CD4-positive, alpha-beta memory T cell (primary cell): ENCODE measurements at regions not wholly inside any gene's neighbourhood (a gene's known extent, or its start where the extent isn't known, plus 50 kb on each side); places are given as distances from the start of the nearest gene placed in this dataset.
"Not testable (repeated sequence)": the region's sequence is repeated elsewhere in the genome, so short reads cannot be mapped to it uniquely, and the experiment has no call there.

ENCODE experiments used
- CTCF ChIA-PET: fragments of 350-600 bp; sonication (Branson Sonifier 250); formaldehyde crosslinking; loops from one replicate; lab custom pipeline; 2021; ENCODE audit warnings: inconsistent platforms; ENCODE audit not compliant: partially characterized antibody; lab: Charles Lee
- POLR2A ChIA-PET: fragments of 350-600 bp; sonication (Branson Sonifier 250); formaldehyde crosslinking; loops from one replicate; lab custom pipeline; 2021; ENCODE audit not compliant: partially characterized antibody; lab: Charles Lee
- DNase-seq, 5 donors: peaks; one replicate each; pipeline versions ENCODE4 v3.0.0 to v3.0.0-alpha.2; 2020 to 2022; ENCODE audit warnings: mixed read lengths in 1 of 5
- H3K27ac ChIP-seq: one replicate; pipeline ENCODE4 v1.7.0; 2013; ENCODE audit warnings: low read depth, low read length
- H3K27me3 ChIP-seq: 2 replicates; pipeline ENCODE4 v1.7.0; 2013; ENCODE audit warnings: mild to moderate bottlenecking, low read length, moderate library complexity; ENCODE audit not compliant: insufficient read depth
- H3K36me3 ChIP-seq: 2 replicates; pipeline ENCODE4 v1.7.0; 2013; ENCODE audit warnings: mild to moderate bottlenecking, low read length, moderate library complexity; ENCODE audit not compliant: insufficient read depth
- H3K4me1 ChIP-seq: 2 replicates; pipeline ENCODE4 v1.7.0; 2013; ENCODE audit warnings: mild to moderate bottlenecking, low read length, moderate library complexity; ENCODE audit not compliant: insufficient read depth
- H3K4me3 ChIP-seq, 2 donors: one replicate each; pipeline ENCODE4 v1.7.0; 2013; ENCODE audit warnings: low read length in 2 of 2, mild to moderate bottlenecking in 1 of 2
- H3K9me3 ChIP-seq, 2 donors: one replicate each; pipeline ENCODE4 v1.7.0; 2013; ENCODE audit warnings: low read length in 2 of 2, control low read depth in 1 of 2; ENCODE audit not compliant: control insufficient read depth in 1 of 2
- H3K27ac Mint-ChIP-seq, 7 donors: one replicate each; pipeline ENCODE4 v1.8.0; 2020 to 2021; ENCODE audit warnings: mixed read lengths in 7 of 7, mild to moderate bottlenecking in 6 of 7, inconsistent platforms in 3 of 7, moderate library complexity in 3 of 7
- H3K27me3 Mint-ChIP-seq, 2 donors: one replicate each; pipeline ENCODE4 v1.8.0; 2020 to 2021; ENCODE audit warnings: mixed read lengths in 2 of 2
- H3K36me3 Mint-ChIP-seq, 2 donors: one replicate each; pipeline ENCODE4 v1.8.0; 2020 to 2021; ENCODE audit warnings: mixed read lengths in 2 of 2, inconsistent platforms in 1 of 2, mild to moderate bottlenecking in 1 of 2
- H3K4me1 Mint-ChIP-seq, 4 donors: one replicate each; pipeline ENCODE4 v1.8.0; 2020 to 2021; ENCODE audit warnings: mixed read lengths in 4 of 4, mild to moderate bottlenecking in 1 of 4
- H3K4me3 Mint-ChIP-seq, 8 donors: one replicate each; pipeline ENCODE4 v1.8.0; 2020 to 2021; ENCODE audit warnings: mixed read lengths in 8 of 8, mild to moderate bottlenecking in 7 of 8, moderate library complexity in 6 of 8, inconsistent platforms in 3 of 8
- H3K9me3 Mint-ChIP-seq, 8 donors: one replicate each; pipeline ENCODE4 v1.8.0; 2020 to 2021; ENCODE audit warnings: mixed read lengths in 8 of 8, mild to moderate bottlenecking in 5 of 8, inconsistent platforms in 3 of 8, moderate library complexity in 1 of 8
- intact Hi-C: fragments of 100-400 bp; cut with micrococcal nuclease; formaldehyde crosslinking; loops from one replicate; pipeline ENCODE4 v1.15.1; 2023

DNA sequence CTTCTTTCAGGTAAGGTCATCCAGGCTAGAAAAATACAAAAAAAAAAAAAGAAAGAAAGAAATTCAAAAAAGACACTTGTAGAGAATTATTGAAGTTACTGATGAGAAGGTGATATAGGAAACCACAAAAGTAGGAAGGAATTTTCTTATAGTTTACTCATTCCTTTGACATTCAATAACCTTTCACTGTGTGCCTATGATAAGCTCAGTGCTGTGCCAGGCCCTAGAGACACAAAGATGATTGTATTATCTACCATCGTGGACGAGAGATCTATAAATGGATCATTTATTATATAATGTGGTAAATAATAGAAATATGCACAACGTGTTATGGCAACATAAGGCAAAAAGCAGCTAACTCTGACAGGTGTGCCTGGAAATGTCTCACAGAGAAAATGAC lies 109.6 kb upstream of the NGF start:
- DNase-seq = no peak
- ChIA-PET CTCF (interaction anchor here (1.0 kb wide), 1 partner anchor 310 kb away, joined by 3 read pairs; no protein-coding TSS in a partner anchor), POLR2A (no interaction called here)
- Histone ChIP-seq H3K27me3 (no peaks in the 10 kb centered on the region), H3K36me3 (no peaks in the 10 kb centered on the region), H3K27ac (no peak overlapping the region), H3K9me3 (no peaks in the 10 kb centered on the region), H3K4me3 (no peak overlapping the region), H3K4me1 (no peaks in the 10 kb centered on the region)
- Mint-ChIP-seq H3K27ac (no peak overlapping the region), H3K4me1 (no peaks in the 10 kb centered on the region), H3K4me3 (no peak overlapping the region), H3K36me3 (no peaks in the 10 kb centered on the region), H3K27me3 (peaks cover 6% of the 10 kb centered on the region in 2 donors), H3K9me3 (peaks cover 0 to 2% (median 0%) of the 10 kb centered on the region in 8 donors)
- intact Hi-C loops = no loop called here

DNA sequence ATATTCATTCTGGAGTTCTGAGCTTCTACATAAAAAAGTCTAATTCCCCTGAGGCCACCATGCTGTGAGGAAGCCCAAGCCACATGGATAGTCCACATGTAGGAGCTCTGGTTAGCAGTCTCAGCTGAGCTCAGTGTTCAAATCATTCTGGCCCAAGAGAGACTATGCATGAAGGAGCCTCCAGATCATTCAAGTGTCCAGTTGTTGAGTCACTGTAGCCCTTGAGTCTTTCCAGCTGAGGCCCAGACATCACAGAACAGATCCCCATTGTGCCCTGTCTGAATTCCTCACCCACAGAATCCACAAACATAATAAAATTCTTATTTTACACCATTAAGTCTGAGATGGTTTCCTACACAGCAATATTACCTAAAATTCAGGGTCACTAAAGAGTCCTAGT lies 107.0 kb upstream of the NGF start:
- H3K4me3 Mint-ChIP-seq = no peak overlapping the region
- ChIA-PET POLR2A (no interaction called here), CTCF (no interaction called here)
- Histone ChIP-seq H3K27ac (no peak overlapping the region), H3K9me3 (no peaks in the 10 kb centered on the region), H3K4me3 (no peak overlapping the region), H3K36me3 (no peaks in the 10 kb centered on the region), H3K4me1 (no peaks in the 10 kb centered on the region), H3K27me3 (no peaks in the 10 kb centered on the region)
- H3K9me3 Mint-ChIP-seq = peaks cover 0 to 1% (median under 1%) of the 10 kb centered on the region in 8 donors
- intact Hi-C loops = no loop called here
- H3K27ac Mint-ChIP-seq = no peak overlapping the region
- H3K27me3 Mint-ChIP-seq = peaks cover 7 to 9% of the 10 kb centered on the region in 2 donors
- no peaks in the 10 kb centered on the region for H3K36me3 Mint-ChIP-seq
- no peak for DNase-seq
- H3K4me1 Mint-ChIP-seq = no peaks in the 10 kb centered on the region

DNA sequence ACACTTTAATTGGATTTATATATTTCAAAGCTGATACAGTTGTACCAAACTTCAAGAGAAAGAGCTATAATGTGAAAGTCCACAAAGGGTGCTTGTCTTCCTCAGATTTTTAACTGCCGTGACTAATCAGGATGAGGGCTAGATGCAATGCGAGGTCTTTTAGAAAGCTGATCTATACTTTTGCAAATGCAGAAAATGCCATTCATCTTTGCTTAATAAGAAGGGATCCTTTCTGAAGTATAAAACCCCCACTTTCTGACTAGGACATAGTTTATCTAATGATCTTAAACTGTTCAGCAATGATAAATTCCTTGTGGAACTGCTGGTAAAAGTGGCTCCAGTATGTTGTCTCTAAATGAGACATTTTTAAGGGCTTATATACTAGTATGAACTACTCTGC lies 102.7 kb upstream of the NGF start:
- POLR2A ChIA-PET = no interaction called here
- H3K27me3 Mint-ChIP-seq = peaks cover 5 to 8% of the 10 kb centered on the region in 2 donors
- CTCF ChIA-PET = no interaction called here

DNA sequence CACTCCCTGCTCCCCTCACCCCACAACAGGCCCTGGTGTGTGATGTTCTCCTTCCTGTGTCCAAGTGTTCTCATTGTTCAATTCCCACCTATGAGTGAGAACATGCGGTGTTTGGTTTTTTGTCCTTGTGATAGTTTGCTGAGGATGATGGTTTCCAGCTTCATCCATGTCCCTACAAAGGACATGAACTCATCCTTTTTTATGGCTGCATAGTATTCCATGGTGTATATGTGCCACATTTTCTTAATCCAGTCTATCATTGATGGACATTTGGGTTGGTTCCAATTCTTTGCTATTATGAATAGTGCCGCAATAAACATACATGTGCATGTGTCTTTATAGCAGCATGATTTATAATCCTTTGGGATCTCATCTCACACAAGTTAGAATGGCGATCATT lies 101.5 kb upstream of the NGF start:
- intact Hi-C loops, H3K36me3 Mint-ChIP-seq, H3K27ac Mint-ChIP-seq, H3K36me3 ChIP-seq, CTCF ChIA-PET, POLR2A ChIA-PET, H3K4me1 ChIP-seq, H3K27ac ChIP-seq, H3K27me3 Mint-ChIP-seq, H3K4me1 Mint-ChIP-seq, H3K4me3 ChIP-seq, H3K9me3 ChIP-seq, H3K27me3 ChIP-seq, DNase-seq, H3K9me3 Mint-ChIP-seq, H3K4me3 Mint-ChIP-seq: not testable (repeated sequence)

More for the DNA sequence above, 102.7 kb upstream of the NGF start:
- no peaks in the 10 kb centered on the region for H3K36me3 ChIP-seq
- no peaks in the 10 kb centered on the region for H3K4me1 ChIP-seq
- H3K9me3 Mint-ChIP-seq = peaks cover 0 to 4% (median 3%) of the 10 kb centered on the region in 8 donors
- DNase-seq = no peak
- H3K9me3 ChIP-seq = no peaks in the 10 kb centered on the region
- no peaks in the 10 kb centered on the region for H3K27me3 ChIP-seq
- intact Hi-C loops = no loop called here
- H3K27ac ChIP-seq = no peak overlapping the region
- H3K4me3 ChIP-seq = no peak overlapping the region
- H3K4me1 Mint-ChIP-seq = no peaks in the 10 kb centered on the region
- H3K4me3 Mint-ChIP-seq = no peak overlapping the region
- H3K36me3 Mint-ChIP-seq = no peaks in the 10 kb centered on the region
- no peak overlapping the region for H3K27ac Mint-ChIP-seq

DNA sequence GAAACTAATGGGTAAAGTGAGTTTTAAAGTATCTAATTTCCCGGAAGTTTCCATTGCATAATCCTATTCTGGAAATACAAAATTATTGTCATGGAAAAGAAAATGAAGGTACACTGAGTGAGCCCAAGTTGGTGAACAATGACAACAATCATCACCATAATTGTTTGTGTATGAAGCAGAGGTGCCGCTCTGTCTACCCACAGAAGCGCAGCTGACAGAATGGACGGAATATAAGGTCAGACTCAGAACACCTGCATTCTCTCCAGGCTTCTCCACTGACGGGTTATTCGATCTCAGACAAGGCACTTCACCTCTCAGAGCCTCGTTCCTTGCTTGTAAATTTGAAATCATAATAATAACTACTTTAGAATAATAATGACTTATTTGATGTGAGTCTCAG lies 99.1 kb upstream of the NGF start:
- H3K4me1 ChIP-seq = no peaks in the 10 kb centered on the region
- no peak for DNase-seq
- H3K36me3 ChIP-seq = no peaks in the 10 kb centered on the region
- Mint-ChIP-seq H3K36me3 (no peaks in the 10 kb centered on the region), H3K4me3 (no peak overlapping the region), H3K27ac (no peak overlapping the region), H3K27me3 (peaks cover 4 to 18% of the 10 kb centered on the region in 2 donors), H3K9me3 (peaks cover 0 to 4% (median 3%) of the 10 kb centered on the region in 8 donors), H3K4me1 (no peaks in the 10 kb centered on the region)
- intact Hi-C loops = no loop called here
- POLR2A ChIA-PET = no interaction called here
- CTCF ChIA-PET = no interaction called here
- H3K4me3 ChIP-seq = no peak overlapping the region
- H3K27me3 ChIP-seq = no peaks in the 10 kb centered on the region
- no peaks in the 10 kb centered on the region for H3K9me3 ChIP-seq
- H3K27ac ChIP-seq = no peak overlapping the region

DNA sequence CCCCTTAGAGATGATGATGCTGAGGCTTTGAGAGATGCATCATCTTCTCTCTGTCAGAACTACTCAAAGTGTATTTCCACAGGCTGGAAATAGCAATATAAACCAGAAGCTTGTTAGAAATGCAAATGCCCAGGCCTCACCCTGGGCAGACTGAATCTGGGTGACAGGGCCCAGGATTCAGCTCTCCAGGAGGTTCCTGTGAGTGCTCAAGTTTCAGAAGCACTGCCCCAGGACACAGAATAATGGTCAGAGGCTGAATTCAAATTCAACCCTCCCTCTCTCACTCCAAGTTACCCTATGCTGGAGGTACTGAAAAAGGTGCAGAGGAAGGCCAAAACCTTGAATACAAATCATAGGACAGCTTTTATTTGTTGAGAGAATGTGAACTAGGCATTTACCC lies 98.5 kb upstream of the NGF start:
- no peaks in the 10 kb centered on the region for H3K4me1 Mint-ChIP-seq
- Histone ChIP-seq H3K36me3 (no peaks in the 10 kb centered on the region), H3K9me3 (no peaks in the 10 kb centered on the region), H3K27me3 (no peaks in the 10 kb centered on the region), H3K4me1 (no peaks in the 10 kb centered on the region), H3K4me3 (no peak overlapping the region), H3K27ac (no peak overlapping the region)
- intact Hi-C loops = no loop called here
- CTCF ChIA-PET = no interaction called here
- H3K27me3 Mint-ChIP-seq = peaks cover 3 to 16% of the 10 kb centered on the region in 2 donors
- no peak for DNase-seq
- no peak overlapping the region for H3K4me3 Mint-ChIP-seq
- no peaks in the 10 kb centered on the region for H3K36me3 Mint-ChIP-seq
- no peak overlapping the region for H3K27ac Mint-ChIP-seq
- H3K9me3 Mint-ChIP-seq = peaks cover 0 to 4% (median 3%) of the 10 kb centered on the region in 8 donors
- POLR2A ChIA-PET = no interaction called here

DNA sequence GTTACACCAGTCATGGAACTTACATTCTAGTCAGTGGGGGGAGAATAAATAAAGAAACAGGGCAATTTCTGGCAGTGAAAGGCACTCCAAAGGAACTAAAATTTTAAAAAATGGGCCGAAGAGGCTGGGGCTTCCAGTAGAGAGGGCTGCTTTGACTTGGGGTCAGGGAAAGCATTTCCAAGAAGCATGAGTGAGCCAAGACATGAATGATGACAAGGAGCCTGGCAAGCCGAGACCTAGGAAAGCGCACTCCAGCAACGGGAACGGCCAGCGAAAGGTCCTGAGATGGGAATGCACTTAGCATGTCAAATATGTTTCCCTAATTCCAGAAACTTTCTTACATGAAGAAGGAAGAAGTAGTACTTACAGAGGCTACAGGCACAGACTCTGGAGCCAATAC lies 95.4 kb upstream of the NGF start:
- no peaks in the 10 kb centered on the region for H3K4me1 ChIP-seq
- H3K9me3 ChIP-seq = no peaks in the 10 kb centered on the region
- Mint-ChIP-seq H3K27ac (no peak overlapping the region), H3K4me3 (no peak overlapping the region), H3K36me3 (no peaks in the 10 kb centered on the region), H3K9me3 (peaks cover 0 to 2% (median 0%) of the 10 kb centered on the region in 8 donors), H3K4me1 (no peaks in the 10 kb centered on the region), H3K27me3 (peaks cover 2 to 12% of the 10 kb centered on the region in 2 donors)
- intact Hi-C loops = no loop called here
- no peak overlapping the region for H3K27ac ChIP-seq
- DNase-seq = no peak
- no peaks in the 10 kb centered on the region for H3K27me3 ChIP-seq
- H3K36me3 ChIP-seq = no peaks in the 10 kb centered on the region
- CTCF ChIA-PET = no interaction called here
- no peak overlapping the region for H3K4me3 ChIP-seq
- POLR2A ChIA-PET = no interaction called here

DNA sequence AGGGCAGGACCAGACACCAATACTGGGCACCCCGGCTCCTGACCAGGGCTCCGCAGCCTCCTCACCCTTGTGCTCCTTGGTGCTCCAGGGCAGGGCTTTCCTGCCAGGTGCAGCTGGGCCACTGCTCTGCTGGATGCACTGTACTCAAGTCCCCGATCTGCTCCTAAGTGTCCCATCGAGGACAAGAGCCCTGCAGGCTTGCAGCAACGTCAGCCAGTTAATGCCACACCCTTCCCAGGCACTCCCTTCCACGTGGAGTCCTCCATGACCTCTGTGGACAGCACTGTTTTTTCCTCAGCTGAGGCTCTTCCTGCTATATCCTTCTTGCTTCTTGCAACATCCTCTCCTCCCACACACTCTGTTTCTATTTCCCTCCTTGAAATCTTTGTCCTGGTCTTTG lies 94.0 kb upstream of the NGF start:
- CTCF ChIA-PET = no interaction called here
- no peak overlapping the region for H3K4me3 Mint-ChIP-seq
- DNase-seq = no peak
- intact Hi-C loops = no loop called here
- Histone ChIP-seq H3K27ac (no peak overlapping the region), H3K27me3 (no peaks in the 10 kb centered on the region), H3K4me1 (no peaks in the 10 kb centered on the region), H3K9me3 (no peaks in the 10 kb centered on the region), H3K36me3 (no peaks in the 10 kb centered on the region), H3K4me3 (no peak overlapping the region)
- peaks cover 0 to 2% (median 0%) of the 10 kb centered on the region in 8 donors for H3K9me3 Mint-ChIP-seq
- H3K4me1 Mint-ChIP-seq = no peaks in the 10 kb centered on the region
- no peak overlapping the region for H3K27ac Mint-ChIP-seq
- POLR2A ChIA-PET = no interaction called here
- H3K27me3 Mint-ChIP-seq = peaks cover 2 to 11% of the 10 kb centered on the region in 2 donors
- H3K36me3 Mint-ChIP-seq = no peaks in the 10 kb centered on the region
